ENCODE measurements at regions not wholly inside any gene's neighbourhood (a gene's known extent, or its start where the extent isn't known, plus 50 kb on each side); places are given as distances from the start of the nearest gene placed in this dataset.

DNA sequence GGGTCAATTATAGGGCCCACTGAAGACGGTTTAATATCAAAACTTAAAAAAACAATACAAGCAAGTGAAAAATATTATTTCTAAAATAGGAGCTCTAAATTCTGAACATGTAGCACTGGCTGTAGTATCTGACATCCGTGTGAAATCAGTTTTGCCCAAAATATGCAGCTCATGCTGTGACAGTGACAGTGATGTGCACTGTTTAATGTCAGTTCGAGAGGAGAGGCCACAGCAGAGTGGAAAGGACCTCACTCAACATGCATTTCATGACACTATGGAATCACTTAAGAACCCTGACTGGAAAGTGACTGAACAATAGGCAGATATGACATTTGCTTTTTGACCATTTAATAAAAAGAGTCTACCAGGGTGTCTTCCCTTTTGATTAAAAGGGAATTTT lies 397.0 kb downstream of the FRK start:
- FAIRE-seq (no peak), DNase-seq (ENCODE audit: insufficient read length, low spot score) (no peak)
- TF ChIP-seq, protein P1, sequence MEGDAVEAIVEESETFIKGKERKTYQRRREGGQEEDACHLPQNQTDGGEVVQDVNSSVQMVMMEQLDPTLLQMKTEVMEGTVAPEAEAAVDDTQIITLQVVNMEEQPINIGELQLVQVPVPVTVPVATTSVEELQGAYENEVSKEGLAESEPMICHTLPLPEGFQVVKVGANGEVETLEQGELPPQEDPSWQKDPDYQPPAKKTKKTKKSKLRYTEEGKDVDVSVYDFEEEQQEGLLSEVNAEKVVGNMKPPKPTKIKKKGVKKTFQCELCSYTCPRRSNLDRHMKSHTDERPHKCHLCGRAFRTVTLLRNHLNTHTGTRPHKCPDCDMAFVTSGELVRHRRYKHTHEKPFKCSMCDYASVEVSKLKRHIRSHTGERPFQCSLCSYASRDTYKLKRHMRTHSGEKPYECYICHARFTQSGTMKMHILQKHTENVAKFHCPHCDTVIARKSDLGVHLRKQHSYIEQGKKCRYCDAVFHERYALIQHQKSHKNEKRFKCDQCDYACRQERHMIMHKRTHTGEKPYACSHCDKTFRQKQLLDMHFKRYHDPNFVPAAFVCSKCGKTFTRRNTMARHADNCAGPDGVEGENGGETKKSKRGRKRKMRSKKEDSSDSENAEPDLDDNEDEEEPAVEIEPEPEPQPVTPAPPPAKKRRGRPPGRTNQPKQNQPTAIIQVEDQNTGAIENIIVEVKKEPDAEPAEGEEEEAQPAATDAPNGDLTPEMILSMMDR (IDR thresholded peaks at IDR 0.05; ENCODE audit: insufficient read depth, missing control alignments), result no peak

DNA sequence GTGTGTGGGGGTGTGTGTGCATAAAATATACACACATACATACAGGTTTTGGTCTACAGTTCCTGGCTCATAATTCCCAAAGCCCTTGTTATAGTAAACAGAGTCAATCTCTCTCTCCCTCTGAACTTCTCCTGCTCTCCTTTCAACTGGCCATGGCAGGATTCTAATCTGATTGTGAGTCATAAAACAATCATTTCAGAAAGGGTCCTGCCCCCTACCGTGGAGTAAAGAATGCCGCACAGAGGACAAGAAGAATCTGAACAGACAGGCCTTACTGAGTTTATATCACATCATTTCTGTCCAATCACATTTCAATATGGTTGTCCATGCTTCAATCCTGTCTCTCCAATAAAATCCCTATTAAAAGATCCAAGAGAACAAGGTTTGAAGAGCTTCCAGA lies 416.9 kb downstream of the FRK start:
- no peak for DNase-seq (ENCODE audit: insufficient read length, low spot score)
- TF ChIP-seq, protein P1 (IDR thresholded peaks at IDR 0.05; ENCODE audit: insufficient read depth, missing control alignments), result no peak
- FAIRE-seq, result no peak

DNA sequence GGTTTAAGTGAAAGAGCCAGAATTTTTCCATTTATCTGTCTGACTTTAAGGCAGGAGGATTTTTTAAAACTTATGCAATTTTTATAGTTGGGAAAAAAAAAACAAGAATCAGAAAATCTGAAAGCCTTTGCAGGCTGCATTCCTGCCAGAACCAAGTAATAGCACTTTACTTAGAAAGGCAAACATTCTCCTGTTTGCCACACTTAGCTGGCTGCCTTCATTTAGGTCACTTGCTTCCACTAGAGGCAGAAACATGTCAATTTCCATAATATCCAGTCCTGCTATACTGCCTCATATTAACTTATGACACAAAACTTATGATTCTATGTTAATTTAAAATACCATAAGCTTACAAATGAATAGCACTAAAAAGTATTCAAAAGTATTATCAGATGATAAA lies 425.8 kb downstream of the FRK start:
- TF ChIP-seq, protein P1 (IDR thresholded peaks at IDR 0.05; ENCODE audit: insufficient read depth, missing control alignments), result no peak
- DNase-seq (ENCODE audit: insufficient read length, low spot score) (no peak), FAIRE-seq (no peak)

DNA sequence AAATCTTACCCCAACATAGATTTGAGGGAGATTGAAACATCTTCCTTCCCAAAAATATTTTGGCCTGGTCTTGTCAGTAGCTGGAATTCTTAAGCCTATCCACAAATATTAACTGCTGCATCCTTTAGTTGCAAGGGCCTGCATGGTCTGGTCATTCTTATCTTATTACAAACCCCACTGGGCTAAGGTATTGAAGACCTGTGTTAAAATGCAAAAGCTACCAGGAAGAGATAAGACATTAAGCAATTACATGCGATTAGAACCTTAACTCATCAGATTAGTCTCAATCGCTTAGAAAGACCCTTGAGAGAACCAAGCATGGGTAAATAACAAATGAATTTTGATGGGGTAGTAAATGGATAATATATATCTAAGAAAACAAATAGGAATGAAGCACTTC lies 426.6 kb downstream of the FRK start:
- TF ChIP-seq, protein P1 (IDR thresholded peaks at IDR 0.05; ENCODE audit: insufficient read depth, missing control alignments), result no peak
- FAIRE-seq (no peak), DNase-seq (ENCODE audit: insufficient read length, low spot score) (no peak)

GRCh38 chr6:115631028-115631427 lies 429.7 kb downstream of the FRK start:
- DNase-seq (ENCODE audit: insufficient read length, low spot score), result no peak
- no peak for FAIRE-seq
- TF ChIP-seq, protein P1 (IDR thresholded peaks at IDR 0.05; ENCODE audit: insufficient read depth, missing control alignments), result no peak

GRCh38 chr6:115630424-115631024 lies 430.2 kb downstream of the FRK start:
- FAIRE-seq (no peak), DNase-seq (ENCODE audit: insufficient read length, low spot score) (no peak)
- TF ChIP-seq, protein P1 (IDR thresholded peaks at IDR 0.05; ENCODE audit: insufficient read depth, missing control alignments), result no peak

- TF ChIP-seq, protein P1 (IDR thresholded peaks at IDR 0.05; ENCODE audit: insufficient read depth, missing control alignments), result no peak
- DNase-seq (ENCODE audit: insufficient read length, low spot score) (no peak), FAIRE-seq (no peak)
Measured at GRCh38 chr6:115629415-115629814, 431.3 kb downstream of the FRK start.
